ENCODE measurements at regions not wholly inside any gene's neighbourhood (a gene's known extent, or its start where the extent isn't known, plus 50 kb on each side); places are given as distances from the start of the nearest gene placed in this dataset.
A peak's percentile ranks its signal among the peaks of the same experiment; 100 is the strongest.

GRCh38 chr5:133870661-133871060 lies 97.8 kb downstream of the C5orf15 start:
- TF ChIP-seq CTCF (conservative IDR thresholded peaks at IDR 0.05), result no peak
- peak overlapping the region; percentile 80 for H3K27ac ChIP-seq

GRCh38 chr5:133869519-133870335 lies 98.7 kb downstream of the C5orf15 start:
- H3K27ac ChIP-seq, result peak overlapping the region; percentile 80

GRCh38 chr5:133868946-133869518 lies 99.4 kb downstream of the C5orf15 start:
- peak overlapping the region; percentile 80 for H3K27ac ChIP-seq
- peak; percentile 89 for TF ChIP-seq CTCF (conservative IDR thresholded peaks at IDR 0.05)

More at GRCh38 chr5:133869519-133870335, 98.7 kb downstream of the C5orf15 start:
- TF ChIP-seq CTCF (conservative IDR thresholded peaks at IDR 0.05), result peak; percentile 33

GRCh38 chr5:133867851-133868545 lies 100.4 kb downstream of the C5orf15 start:
- no peak overlapping the region for H3K27ac ChIP-seq
- no peak for TF ChIP-seq CTCF (conservative IDR thresholded peaks at IDR 0.05)

- TF ChIP-seq CTCF (conservative IDR thresholded peaks at IDR 0.05), result no peak
- H3K27ac ChIP-seq, result no peak overlapping the region
Observed at GRCh38 chr5:133867341-133867740, 101.1 kb downstream of the C5orf15 start.

GRCh38 chr5:133866903-133867245 lies 101.6 kb downstream of the C5orf15 start:
- H3K27ac ChIP-seq, result no peak overlapping the region
- TF ChIP-seq CTCF (conservative IDR thresholded peaks at IDR 0.05), result no peak

- no peak for TF ChIP-seq CTCF (conservative IDR thresholded peaks at IDR 0.05)
- no peak overlapping the region for H3K27ac ChIP-seq
Observed at GRCh38 chr5:133866160-133866902, 102.1 kb downstream of the C5orf15 start.

Measured in VCaP (cell line).